Astrocyte of the spinal cord (primary cell): ENCODE measurements at regions not wholly inside any gene's neighbourhood (a gene's known extent, or its start where the extent isn't known, plus 50 kb on each side); places are given as distances from the start of the nearest gene placed in this dataset.

Experiments
- DNase-seq: peaks from one replicate; pipeline ENCODE4 v3.0.0; 2011; ENCODE audit warnings: low read depth, low spot score
- H3K4me3 ChIP-seq: 2 replicates; pipeline ENCODE4 v1.5.1; 2011; ENCODE audit warnings: low read depth, mild to moderate bottlenecking, low read length, moderate library complexity
- CTCF ChIP-seq: IDR thresholded peaks from 2 replicates; pipeline ENCODE4 v1.5.1; 2012; ENCODE audit warnings: low read depth, mild to moderate bottlenecking, low read length, inconsistent platforms
- in situ Hi-C: cut with HindIII; loops from 2 replicates; pipeline ENCODE4 v1.10.0; 2017; ENCODE audit warnings: low sequenced_read_pairs

- in situ Hi-C loops = no loop called here
- no peak for TF ChIP-seq CTCF
Measured at GRCh38 chr3:5756443-5756842, 568.9 kb downstream of the EDEM1 start.

GRCh38 chr3:5757213-5757804, 569.8 kb downstream of the EDEM1 start:
- DNase-seq = no peak
- H3K4me3 ChIP-seq = no peak overlapping the region
- TF ChIP-seq CTCF = no peak
- in situ Hi-C loops = no loop called here

More at GRCh38 chr3:5756443-5756842, 568.9 kb downstream of the EDEM1 start:
- no peak for DNase-seq
- no peak overlapping the region for H3K4me3 ChIP-seq

GRCh38 chr3:5758699-5759098, 571.2 kb downstream of the EDEM1 start:
- TF ChIP-seq CTCF = no peak
- DNase-seq = no peak
- in situ Hi-C loops = no loop called here
- no peak overlapping the region for H3K4me3 ChIP-seq

GRCh38 chr3:5762506-5762905, 575.0 kb downstream of the EDEM1 start:
- DNase-seq = no peak
- in situ Hi-C loops = no loop called here
- H3K4me3 ChIP-seq = no peak overlapping the region
- TF ChIP-seq CTCF = no peak

- in situ Hi-C loops = no loop called here
- no peak overlapping the region for H3K4me3 ChIP-seq
- no peak for TF ChIP-seq CTCF
- no peak for DNase-seq
Measured at GRCh38 chr3:5766848-5767247, 579.3 kb downstream of the EDEM1 start.

GRCh38 chr3:5767304-5767703, 579.8 kb downstream of the EDEM1 start:
- TF ChIP-seq CTCF = no peak
- peak; percentile 28 for DNase-seq
- H3K4me3 ChIP-seq = no peak overlapping the region
- in situ Hi-C loops = no loop called here
